GM18511 (cell line): ENCODE measurements at regions not wholly inside any gene's neighbourhood (a gene's known extent, or its start where the extent isn't known, plus 50 kb on each side); places are given as distances from the start of the nearest gene placed in this dataset.
"Not testable (repeated sequence)": the region's sequence is repeated elsewhere in the genome, so short reads cannot be mapped to it uniquely, and the experiment has no call there.

ENCODE experiments used
- ATAC-seq: cut with Tn5 transposase; IDR thresholded peaks from one replicate; pipeline ENCODE4 v1.9.1; 2021; ENCODE audit warnings: mild to moderate bottlenecking, moderate library complexity; ENCODE audit not compliant: unreplicated experiment

DNA sequence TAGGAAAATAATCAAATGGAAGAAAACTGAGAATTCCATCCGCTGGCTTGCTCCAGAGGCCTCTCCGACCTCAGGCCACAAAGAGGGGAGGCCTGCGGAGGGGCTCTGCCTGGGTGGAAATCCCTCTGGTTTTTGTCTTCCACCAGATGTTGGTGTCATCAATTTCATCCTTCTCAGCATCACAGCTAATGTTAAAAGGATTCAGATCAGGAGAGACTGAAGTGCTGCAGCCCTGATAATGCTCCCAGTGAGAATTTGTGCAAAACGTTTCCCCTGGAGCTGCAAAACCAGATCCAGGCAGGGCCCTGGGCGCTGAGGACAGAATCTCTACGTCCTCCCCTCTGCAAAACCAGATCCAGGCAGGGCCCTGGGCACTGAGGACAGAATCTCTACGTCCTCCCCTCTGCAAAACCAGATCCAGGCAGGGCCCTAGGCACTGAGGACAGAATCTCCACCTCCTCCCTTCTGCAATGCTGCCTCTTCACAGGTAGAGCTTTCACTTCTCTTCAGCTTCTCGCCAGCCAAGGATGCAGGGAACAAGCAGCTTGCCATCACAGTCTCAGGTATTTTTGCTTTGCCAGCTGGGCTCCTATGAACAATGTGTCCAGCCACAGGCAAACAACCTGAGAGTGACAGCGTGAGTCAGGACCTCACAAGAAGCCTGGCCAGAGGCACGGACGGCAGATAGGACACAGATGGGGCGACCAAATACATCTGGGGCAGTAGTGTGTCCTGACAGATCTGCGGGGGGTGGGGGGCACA is 81.2 kb downstream of the TMEM18 start:
- no peak for ATAC-seq

- no peak for ATAC-seq
These were observed 81.9 kb downstream of the TMEM18 start for GRCh38 chr2:595141-595815.

- no peak for ATAC-seq
These were observed 82.8 kb downstream of the TMEM18 start for GRCh38 chr2:594297-594949.

DNA sequence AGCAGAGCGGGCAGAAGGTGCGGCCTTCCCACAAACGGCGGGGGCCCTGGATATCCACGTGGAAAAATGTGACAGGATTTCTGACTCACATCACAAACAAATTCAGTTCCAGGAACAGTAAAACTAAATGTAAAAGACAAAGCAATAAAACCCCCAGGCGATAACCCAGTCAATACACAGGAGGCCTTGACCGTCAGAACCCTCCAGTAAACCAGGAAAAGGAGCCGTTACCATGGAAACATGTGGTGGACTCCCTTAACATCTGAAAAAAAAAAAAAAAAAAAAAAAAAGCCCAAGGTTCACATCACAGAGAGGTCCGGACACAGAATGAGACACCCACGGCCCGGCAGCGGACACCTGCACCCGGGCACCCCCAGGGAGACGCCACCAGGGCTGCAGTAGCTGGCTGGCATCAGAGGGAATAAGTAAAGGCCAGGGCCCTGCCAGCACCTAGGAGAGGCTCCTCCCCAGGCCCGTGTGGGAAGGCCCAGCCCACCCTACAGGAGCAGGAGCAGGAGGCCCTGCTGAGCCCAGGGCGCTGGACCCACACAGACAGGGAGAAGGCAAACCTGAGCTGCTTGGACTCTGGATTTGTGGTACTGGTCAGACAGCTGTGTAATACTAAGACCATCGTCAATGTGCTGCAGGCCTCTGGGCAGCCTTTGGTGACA is 83.7 kb downstream of the TMEM18 start:
- ATAC-seq, result no peak

- ATAC-seq, result no peak
These were observed 84.5 kb downstream of the TMEM18 start for GRCh38 chr2:592737-593136.

DNA sequence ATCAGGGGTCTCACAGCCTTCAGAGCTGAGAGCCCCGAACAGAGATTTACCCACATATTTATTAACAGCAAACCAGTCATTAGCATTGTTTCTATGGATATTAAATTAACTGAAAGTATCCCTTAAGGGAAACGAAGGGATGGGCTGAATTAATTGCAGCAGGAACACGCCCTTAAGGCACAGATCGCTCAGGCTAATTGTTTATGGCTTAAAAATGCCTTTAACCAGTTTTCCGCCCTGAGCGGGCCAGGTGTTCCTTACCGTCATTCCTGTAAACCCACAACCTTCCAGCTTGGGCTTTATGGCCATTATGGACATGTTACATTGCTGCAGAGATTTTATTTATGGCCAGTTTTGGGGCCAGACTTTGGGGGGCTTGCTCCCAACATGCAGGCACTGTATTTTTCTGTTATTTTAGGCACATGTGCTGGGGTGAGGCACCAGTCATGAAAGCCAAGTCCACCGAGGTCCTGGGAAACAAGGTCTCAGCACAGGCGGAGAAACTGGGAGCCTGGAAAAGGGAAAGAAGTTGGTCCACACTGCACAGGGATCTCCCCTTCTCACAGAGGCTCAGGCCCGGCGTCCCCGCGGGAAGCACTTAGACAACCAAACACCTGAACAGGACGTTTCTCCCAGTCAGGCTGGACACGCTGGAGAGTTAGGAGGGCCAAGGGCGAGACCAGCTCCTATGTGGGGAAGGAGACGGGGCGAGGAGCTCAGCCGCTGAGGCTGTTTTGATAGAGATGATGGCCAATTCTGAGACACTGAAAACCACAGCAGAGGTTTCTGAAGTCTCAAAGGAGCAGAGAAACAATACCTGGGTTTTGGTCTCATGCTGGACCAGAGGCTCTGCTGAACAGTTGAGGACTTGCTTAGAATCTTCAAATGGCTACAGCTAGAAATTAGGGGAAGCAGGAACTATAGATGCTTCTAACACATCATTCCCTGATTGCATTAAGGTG is 86.7 kb downstream of the TMEM18 start:
- ATAC-seq, result no peak

GRCh38 chr2:589281-590130 is 87.7 kb downstream of the TMEM18 start:
- no peak for ATAC-seq

DNA sequence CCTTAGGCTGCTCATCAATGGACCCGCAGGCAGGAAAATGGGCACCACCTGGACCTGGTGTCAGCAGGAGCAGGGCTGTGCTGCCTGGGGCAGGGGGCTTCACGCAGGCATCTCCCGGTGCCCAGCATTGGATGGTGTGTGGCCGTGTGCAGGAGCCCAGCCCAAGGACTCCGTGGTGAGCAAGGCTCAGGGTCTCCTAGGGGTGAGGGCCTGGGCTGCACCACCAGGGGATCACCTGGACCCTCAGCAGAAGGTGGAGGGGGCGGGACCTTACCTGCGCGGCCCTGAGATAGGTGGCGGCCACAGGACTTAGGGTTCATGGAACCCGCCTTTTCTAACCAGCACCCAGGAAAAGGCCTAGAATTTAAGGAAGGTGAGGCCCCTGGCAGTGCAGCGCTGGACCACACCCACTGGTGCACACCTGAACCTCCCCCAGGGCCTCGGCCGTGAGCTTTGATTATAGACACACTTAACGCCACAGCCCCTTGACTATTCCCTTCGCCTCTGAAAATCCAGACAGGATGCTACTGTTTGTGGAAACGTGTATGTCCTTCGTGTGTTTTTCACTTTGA is 89.0 kb downstream of the TMEM18 start:
- no peak for ATAC-seq

- ATAC-seq, result no peak
These were observed 89.9 kb downstream of the TMEM18 start for GRCh38 chr2:587087-587960.

GRCh38 chr2:586641-587076 is 90.5 kb downstream of the TMEM18 start:
- ATAC-seq, result no peak

DNA sequence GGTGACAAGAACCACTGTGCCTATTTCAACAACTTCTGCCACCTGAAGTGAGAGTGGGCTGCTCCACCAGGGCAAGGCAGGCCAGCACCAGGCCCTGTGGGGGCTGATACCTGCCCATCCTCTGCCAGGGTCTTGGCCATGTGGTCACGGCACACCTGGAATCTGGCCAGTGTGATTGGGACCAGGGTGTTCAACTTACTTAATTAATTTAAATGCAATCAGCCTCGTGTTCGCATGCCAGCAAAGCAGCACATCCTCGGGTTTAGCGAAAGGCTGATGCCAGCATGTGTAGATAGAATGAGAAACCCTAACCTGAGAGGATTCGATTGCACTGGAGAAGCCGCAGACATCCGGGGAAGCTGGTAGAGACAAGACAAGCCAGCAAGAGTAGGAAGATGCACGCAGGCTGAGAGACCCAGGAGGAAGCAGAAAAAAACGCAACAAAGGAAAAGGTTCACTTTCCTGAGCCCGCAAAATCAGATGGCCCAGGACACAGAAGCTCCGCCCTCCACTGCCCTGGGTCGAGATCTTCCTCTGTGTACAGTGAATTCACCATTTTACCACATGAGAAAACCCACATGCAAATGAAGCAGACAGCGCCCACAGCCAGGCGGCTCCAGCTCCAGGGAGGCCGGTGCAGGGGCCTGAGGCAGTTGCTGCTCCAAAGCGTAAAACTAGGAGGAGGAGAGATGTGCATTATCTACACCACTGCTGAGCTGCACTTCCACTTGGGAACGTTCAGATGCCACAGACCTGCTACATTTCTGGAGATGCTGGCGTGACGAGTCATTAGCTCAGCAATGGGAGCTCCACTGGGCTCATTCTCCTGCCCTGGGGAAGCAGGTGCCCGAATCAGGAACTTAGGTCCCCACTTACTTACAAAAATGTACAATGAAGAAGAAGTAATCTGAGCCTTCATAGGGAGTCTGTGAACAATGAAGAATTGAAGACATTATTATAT is 92.1 kb downstream of the TMEM18 start:
- ATAC-seq, result peak; percentile 99

GRCh38 chr2:583666-584065 is 93.5 kb downstream of the TMEM18 start:
- ATAC-seq, result no peak

DNA sequence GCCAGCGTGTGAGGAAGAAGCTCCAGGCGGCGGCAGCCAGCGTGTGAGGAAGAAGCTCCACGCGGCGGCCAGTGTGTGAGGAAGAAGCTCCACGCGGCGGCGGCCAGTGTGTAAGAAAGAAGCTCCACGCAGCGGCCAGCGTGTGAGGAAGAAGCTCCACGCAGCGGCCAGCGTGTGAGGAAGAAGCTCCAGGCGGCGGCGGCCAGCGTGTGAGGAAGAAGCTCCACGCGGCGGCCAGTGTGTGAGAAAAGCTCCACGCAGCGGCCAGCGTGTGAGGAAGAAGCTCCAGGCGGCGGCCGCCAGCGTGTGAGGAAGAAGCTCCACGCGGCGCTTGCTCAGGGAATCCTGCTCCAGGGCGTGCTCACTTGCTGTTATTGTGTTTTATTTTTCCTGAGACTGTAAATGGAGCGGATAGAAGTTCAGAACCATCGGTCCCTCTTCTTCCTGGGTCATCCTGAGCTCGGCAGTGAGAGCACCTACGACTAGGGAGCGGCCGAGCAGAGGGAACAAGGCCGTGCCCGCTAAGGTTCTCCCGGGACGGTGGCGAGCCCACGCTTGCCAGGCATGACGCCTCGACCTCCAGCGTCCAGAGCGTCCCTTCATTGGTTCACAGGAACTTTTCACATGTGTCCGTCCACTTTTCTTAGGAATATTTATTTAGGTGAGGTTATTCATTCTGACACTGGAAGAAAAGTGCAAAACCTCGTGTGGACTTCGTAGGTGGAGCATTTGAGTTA is 94.2 kb downstream of the TMEM18 start:
- ATAC-seq, result no peak

GRCh38 chr2:582289-582688 is 94.9 kb downstream of the TMEM18 start:
- ATAC-seq, result not testable (repeated sequence)

- ATAC-seq, result no peak
These were observed 97.2 kb downstream of the TMEM18 start for GRCh38 chr2:579961-580360.

GRCh38 chr2:579351-579886 is 97.8 kb downstream of the TMEM18 start:
- ATAC-seq, result no peak
